H9 (cell line): ENCODE measurements at regions not wholly inside any gene's neighbourhood (a gene's known extent, or its start where the extent isn't known, plus 50 kb on each side); places are given as distances from the start of the nearest gene placed in this dataset.

Experiments
- DNase-seq: peaks from one replicate; pipeline ENCODE4 v3.0.0-alpha.2; 2017
- H2AFZ ChIP-seq: one replicate; pipeline ENCODE4 v1.6.1; 2013; ENCODE audit warnings: mild to moderate bottlenecking, low read length, control low read depth, moderate library complexity
- H2AK5ac ChIP-seq: 2 replicates; pipeline ENCODE4 v1.6.1; 2013; ENCODE audit warnings: low read length, control low read depth, mixed read lengths; ENCODE audit not compliant: insufficient read length
- H2BK120ac ChIP-seq: one replicate; pipeline ENCODE4 v1.6.1; 2013; ENCODE audit warnings: low read depth, mild to moderate bottlenecking, low read length, control low read depth, inconsistent platforms; ENCODE audit not compliant: poor library complexity, severe bottlenecking
- H2BK12ac ChIP-seq: 2 replicates; pipeline ENCODE4 v1.6.1; 2013; ENCODE audit warnings: low read length, control low read depth, mixed read lengths, low read depth; ENCODE audit not compliant: insufficient read length
- H2BK15ac ChIP-seq: 2 replicates; pipeline ENCODE4 v1.6.1; 2013; ENCODE audit warnings: low read depth, low read length, control low read depth
- H2BK20ac ChIP-seq: one replicate; pipeline ENCODE4 v1.6.1; 2013; ENCODE audit warnings: low read depth, mild to moderate bottlenecking, low read length, control low read depth, inconsistent platforms; ENCODE audit not compliant: poor library complexity, severe bottlenecking
- H2BK5ac ChIP-seq: 2 replicates; pipeline ENCODE4 v1.6.1; 2013; ENCODE audit warnings: low read length, control low read depth, mixed read lengths; ENCODE audit not compliant: insufficient read length
- H3K14ac ChIP-seq: 2 replicates; pipeline ENCODE4 v1.6.1; 2013; ENCODE audit warnings: low read length, control low read depth; ENCODE audit not compliant: insufficient read depth
- H3K18ac ChIP-seq: 2 replicates; pipeline ENCODE4 v1.6.1; 2013; ENCODE audit warnings: low read depth, mild to moderate bottlenecking, mixed read lengths, low read length, control low read depth; ENCODE audit not compliant: insufficient read length
- H3K23ac ChIP-seq: 2 replicates; pipeline ENCODE4 v1.6.1; 2013; ENCODE audit warnings: low read length, control low read depth, mixed read lengths, low read depth; ENCODE audit not compliant: insufficient read length
- H3K23me2 ChIP-seq: 2 replicates; pipeline ENCODE4 v1.6.1; 2013; ENCODE audit warnings: low read depth, mild to moderate bottlenecking, mixed read lengths, low read length, control low read depth; ENCODE audit not compliant: insufficient read length, poor library complexity, severe bottlenecking
- H3K27ac ChIP-seq: 2 replicates; pipeline ENCODE4 v1.5.1; 2013; ENCODE audit warnings: low read length, control low read depth, mixed read lengths, low read depth; ENCODE audit not compliant: insufficient read length
- H3K27me3 ChIP-seq: 2 replicates; pipeline ENCODE4 v1.6.1; 2013; ENCODE audit warnings: low read length, control low read depth, inconsistent platforms; ENCODE audit not compliant: insufficient read depth
- H3K4ac ChIP-seq: 2 replicates; pipeline ENCODE4 v1.6.1; 2013; ENCODE audit warnings: low read depth, mild to moderate bottlenecking, control low read depth, inconsistent platforms, low read length, moderate library complexity
- H3K4me1 ChIP-seq: 2 replicates; pipeline ENCODE4 v1.6.1; 2013; ENCODE audit warnings: low read length, control low read depth, inconsistent platforms; ENCODE audit not compliant: insufficient read depth
- H3K4me2 ChIP-seq: 2 replicates; pipeline ENCODE4 v1.6.1; 2013; ENCODE audit warnings: low read length, control low read depth, mixed read lengths; ENCODE audit not compliant: insufficient read length, insufficient read depth
- H3K56ac ChIP-seq: 2 replicates; pipeline ENCODE4 v1.6.1; 2013; ENCODE audit warnings: low read depth, mild to moderate bottlenecking, mixed read lengths, low read length, control low read depth; ENCODE audit not compliant: insufficient read length
- H3K79me1 ChIP-seq: 2 replicates; pipeline ENCODE4 v1.6.1; 2013; ENCODE audit warnings: low read depth, mild to moderate bottlenecking, moderate library complexity, low read length, control low read depth, inconsistent platforms; ENCODE audit not compliant: insufficient read depth, poor library complexity, severe bottlenecking
- H3K79me2 ChIP-seq: 2 replicates; pipeline ENCODE4 v1.6.1; 2013; ENCODE audit warnings: low read length, control low read depth, inconsistent platforms; ENCODE audit not compliant: insufficient read depth
- H3K9ac ChIP-seq: 2 replicates; pipeline ENCODE4 v1.6.1; 2013; ENCODE audit warnings: low read length, control low read depth, mixed read lengths; ENCODE audit not compliant: insufficient read length; ENCODE audit errors: extremely low read depth
- H3K9me3 ChIP-seq: one replicate; pipeline ENCODE4 v1.6.1; 2013; ENCODE audit warnings: low read depth, low read length, inconsistent platforms; ENCODE audit not compliant: control insufficient read depth
- H3T11ph ChIP-seq: one replicate; pipeline ENCODE4 v1.6.1; 2013; ENCODE audit warnings: mild to moderate bottlenecking, low read length, control low read depth, inconsistent platforms
- H4K20me1 ChIP-seq: one replicate; pipeline ENCODE4 v1.6.1; 2013; ENCODE audit not compliant: control insufficient read depth, insufficient read length, insufficient read depth
- H4K5ac ChIP-seq: 2 replicates; pipeline ENCODE4 v1.6.1; 2013; ENCODE audit warnings: low read depth, mild to moderate bottlenecking, mixed read lengths, low read length, control low read depth; ENCODE audit not compliant: insufficient read length
- H4K8ac ChIP-seq: replicated peaks from 2 replicates; pipeline ENCODE4 v1.6.1; 2013; ENCODE audit warnings: low read length, control low read depth, mixed read lengths, low read depth; ENCODE audit not compliant: insufficient read length
- H4K91ac ChIP-seq: 2 replicates; pipeline ENCODE4 v1.6.1; 2013; ENCODE audit warnings: low read depth, mild to moderate bottlenecking, moderate library complexity, mixed read lengths, low read length, control low read depth; ENCODE audit not compliant: insufficient read length
- H3K27ac Mint-ChIP-seq, 3 experiments: 2 replicates in 2 of 3; 3 replicates in 1 of 3; pipeline ENCODE4 v1.8.0; 2020 to 2021; ENCODE audit warnings: mixed read lengths in 3 of 3, mild to moderate bottlenecking in 1 of 3, moderate library complexity in 1 of 3
- H3K27me3 Mint-ChIP-seq: 2 replicates; pipeline ENCODE4 v1.8.0; 2021; ENCODE audit warnings: low read depth, mild to moderate bottlenecking, moderate library complexity, mixed read lengths
- H3K36me3 Mint-ChIP-seq, 3 experiments: 2 replicates in 2 of 3; 3 replicates in 1 of 3; pipeline ENCODE4 v1.8.0; 2020 to 2021; ENCODE audit warnings: low read depth in 3 of 3, mixed read lengths in 3 of 3; ENCODE audit not compliant: insufficient read depth in 1 of 3
- H3K4me1 Mint-ChIP-seq, 2 experiments: 2 replicates each; pipeline ENCODE4 v1.8.0; 2020; ENCODE audit warnings: mixed read lengths in 2 of 2
- H3K4me3 Mint-ChIP-seq, 2 experiments: 2 replicates in 1 of 2; 3 replicates in 1 of 2; pipeline ENCODE4 v1.8.0; 2020 to 2021; ENCODE audit warnings: mild to moderate bottlenecking in 2 of 2, mixed read lengths in 2 of 2, moderate library complexity in 1 of 2
- H3K9me3 Mint-ChIP-seq, 2 experiments: 2 replicates in 1 of 2; 3 replicates in 1 of 2; pipeline ENCODE4 v1.8.0; 2020; ENCODE audit warnings: mild to moderate bottlenecking in 2 of 2, mixed read lengths in 2 of 2, moderate library complexity in 1 of 2
- CTCF ChIP-seq: fragments of 200-600 bp; sonication (generic); conservative IDR thresholded peaks from 3 replicates; pipeline ENCODE4 v1.8.0; 2021; ENCODE audit warnings: antibody characterized with exemption, mild to moderate bottlenecking
- WGBS: extraction: QIAGEN DNeasy Blood & Tissue Kit; methylation state at CpG from one replicate; pipeline ENCODE4 v1.1.7; 2013; ENCODE audit warnings: missing lambda C conversion rate, low lambda C conversion rate, mixed read lengths; ENCODE audit not compliant: insufficient read length; ENCODE audit errors: extremely low coverage; 5-methylcytosine and 5-hydroxymethylcytosine counted together

GRCh38 chr10:56258378-56258777, 102.7 kb downstream of the ZWINT start:
- Mint-ChIP-seq H3K27ac (no peak overlapping the region), H3K4me1 (no peaks in the 10 kb centered on the region), H3K4me3 (no peak overlapping the region), H3K36me3 (no peaks in the 10 kb centered on the region), H3K27me3 (no peaks in the 10 kb centered on the region; the same call in 1 of the 2 replicates), H3K9me3 (peaks cover 0 to 4% of the 10 kb centered on the region in 2 experiments; a peak in 2 of 5 replicates)
- Histone ChIP-seq H3K79me1 (no peaks in the 10 kb centered on the region), H3K9ac (no peak overlapping the region), H3K4me1 (no peaks in the 10 kb centered on the region), H2BK5ac (no peak overlapping the region), H2AFZ (no peak overlapping the region), H2AK5ac (no peak overlapping the region), H2BK12ac (no peak overlapping the region), H4K91ac (no peak overlapping the region), H3K4ac (no peak overlapping the region), H4K5ac (no peak overlapping the region), H3K23ac (no peak overlapping the region), H3K14ac (no peak overlapping the region), H3T11ph (no peak overlapping the region), H3K27ac (no peak overlapping the region), H2BK20ac (no peak overlapping the region), H4K8ac (no peak overlapping the region), H2BK120ac (no peak overlapping the region), H3K56ac (no peak overlapping the region), H3K23me2 (no peaks in the 10 kb centered on the region), H3K18ac (no peak overlapping the region), H4K20me1 (no peaks in the 10 kb centered on the region), H2BK15ac (no peak overlapping the region), H3K27me3 (no peaks in the 10 kb centered on the region), H3K9me3 (no peaks in the 10 kb centered on the region), H3K79me2 (no peaks in the 10 kb centered on the region), H3K4me2 (no peak overlapping the region)
- WGBS, result no CpG with 5 or more reads among the region's 2 CpGs
- DNase-seq, result no peak
- no peak for TF ChIP-seq CTCF
